Sigmoid colon (tissue), 4 donors: ENCODE measurements at regions not wholly inside any gene's neighbourhood (a gene's known extent, or its start where the extent isn't known, plus 50 kb on each side); places are given as distances from the start of the nearest gene placed in this dataset.

Source experiments
- CTCF ChIP-seq, 4 experiments: fragments of 450-650 bp in 3 of 4; fragments of 200-600 bp in 1 of 4; IDR thresholded peaks; one replicate each; pipeline ENCODE4 v1.5.1; 2016 to 2019; ENCODE audit warnings: antibody characterized with exemption in 4 of 4, mild to moderate bottlenecking in 3 of 4, moderate library complexity in 2 of 4
- EP300 ChIP-seq, 4 donors: sonication (generic); formaldehyde crosslinking; IDR thresholded peaks; one replicate each; pipeline ENCODE4 v1.6.1; 2017; ENCODE audit warnings: antibody characterized with exemption in 4 of 4
- POLR2A ChIP-seq, 2 donors: fragments of 450-650 bp; IDR thresholded peaks; one replicate each; pipeline ENCODE4 v1.6.1; 2016; ENCODE audit warnings: antibody characterized with exemption in 2 of 2, mild to moderate bottlenecking in 2 of 2, moderate library complexity in 2 of 2
- POLR2AphosphoS5 ChIP-seq, 4 donors: sonication (generic); formaldehyde crosslinking; IDR thresholded peaks; one replicate each; pipeline ENCODE4 v1.6.1; 2017; ENCODE audit warnings: antibody characterized with exemption in 4 of 4

- TF ChIP-seq CTCF (IDR thresholded peaks at IDR 0.05), result no peak
- no peak for TF ChIP-seq POLR2AphosphoS5 (IDR thresholded peaks at IDR 0.05)
- TF ChIP-seq EP300 (IDR thresholded peaks at IDR 0.05), result no peak
- TF ChIP-seq POLR2A (IDR thresholded peaks at IDR 0.05), result no peak
These were observed 71.9 kb upstream of the TEKT1 start for GRCh38 chr17:6903326-6903900.
